ENCODE measurements at regions not wholly inside any gene's neighbourhood (a gene's known extent, or its start where the extent isn't known, plus 50 kb on each side); places are given as distances from the start of the nearest gene placed in this dataset.

DNA sequence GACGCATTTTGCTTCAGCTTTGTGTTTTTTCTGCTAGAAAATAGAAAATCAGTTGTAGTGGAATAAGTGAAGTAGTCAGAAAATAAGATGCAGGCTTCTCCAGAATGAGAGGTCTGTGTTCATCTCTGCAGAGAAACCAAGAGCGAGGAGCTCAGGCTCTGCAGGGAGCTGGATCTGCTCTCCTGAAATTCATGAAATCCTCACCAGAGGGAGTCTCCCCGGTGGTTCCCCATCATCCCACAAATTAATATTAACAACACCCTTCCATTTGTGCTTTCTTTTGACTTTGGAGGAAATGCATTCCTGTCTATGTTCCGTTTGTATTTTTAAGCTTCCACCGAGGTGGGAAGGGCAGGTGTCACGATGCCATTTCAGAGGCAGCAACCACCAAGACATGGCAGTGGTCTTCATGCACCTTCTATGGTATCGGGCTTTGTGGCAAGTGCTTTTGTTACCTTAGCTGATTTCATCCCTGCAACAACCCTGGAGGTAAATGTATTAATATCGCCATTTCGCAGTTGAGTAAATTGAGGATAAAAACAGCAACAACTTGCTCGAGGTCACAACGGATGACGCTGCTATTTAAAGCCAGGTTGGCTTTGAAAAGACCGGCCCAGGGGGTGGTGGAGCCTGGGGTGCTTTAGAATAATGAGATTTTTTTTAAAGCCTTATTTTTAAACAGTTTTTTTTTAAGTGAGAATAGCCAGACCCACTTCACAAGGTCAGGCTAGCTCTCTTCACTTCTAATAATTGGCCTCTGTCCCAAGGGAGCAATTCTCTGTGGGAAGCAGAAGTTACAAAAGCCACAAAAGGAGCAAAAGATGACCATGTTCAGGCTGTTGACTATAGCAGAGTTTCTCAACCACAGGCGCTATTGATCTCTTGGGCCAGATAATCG is 367.6 kb upstream of the ERCC4 start:
- Mint-ChIP-seq H3K4me3 (no peak overlapping the region), H3K27me3 (ENCODE audit: low read depth) (peaks cover 3% of the 10 kb centered on the region), H3K27ac (no peak overlapping the region), H3K36me3 (ENCODE audit: low read depth) (no peaks in the 10 kb centered on the region), H3K9me3 (peaks cover 3% of the 10 kb centered on the region), H3K4me1 (ENCODE audit: low read depth) (no peaks in the 10 kb centered on the region)
- DNase-seq: no peak
- CTCF ChIA-PET: interaction anchor here (0.9 kb wide), 1 partner anchor 1017 kb away, joined by 3 read pairs; no protein-coding TSS in a partner anchor
- intact Hi-C loops (cut with micrococcal nuclease): no loop called here

DNA sequence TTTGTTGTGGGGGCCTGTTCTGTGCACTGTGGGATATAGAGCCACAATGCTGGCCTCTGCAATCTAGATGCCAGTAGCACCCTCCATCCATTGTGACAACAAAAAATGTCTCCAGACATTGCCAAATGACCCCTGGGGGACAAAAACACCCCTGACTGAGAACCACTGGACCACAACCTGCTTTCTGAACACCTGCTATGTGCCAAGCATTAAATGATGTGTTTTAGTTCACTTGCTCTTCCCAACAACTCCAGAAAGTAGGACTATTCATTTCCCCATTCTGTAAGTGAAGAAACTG is 367.0 kb upstream of the ERCC4 start:
- no peak overlapping the region for H3K27ac Mint-ChIP-seq
- H3K4me1 Mint-ChIP-seq (ENCODE audit: low read depth): no peaks in the 10 kb centered on the region
- intact Hi-C loops (cut with micrococcal nuclease): no loop called here
- CTCF ChIA-PET: interaction anchor here (0.9 kb wide), 1 partner anchor 1018 kb away, joined by 3 read pairs; no protein-coding TSS in a partner anchor
- peaks cover 3% of the 10 kb centered on the region for H3K27me3 Mint-ChIP-seq (ENCODE audit: low read depth)
- H3K36me3 Mint-ChIP-seq (ENCODE audit: low read depth): no peaks in the 10 kb centered on the region
- peaks cover 3% of the 10 kb centered on the region for H3K9me3 Mint-ChIP-seq
- no peak overlapping the region for H3K4me3 Mint-ChIP-seq
- DNase-seq: no peak

DNA sequence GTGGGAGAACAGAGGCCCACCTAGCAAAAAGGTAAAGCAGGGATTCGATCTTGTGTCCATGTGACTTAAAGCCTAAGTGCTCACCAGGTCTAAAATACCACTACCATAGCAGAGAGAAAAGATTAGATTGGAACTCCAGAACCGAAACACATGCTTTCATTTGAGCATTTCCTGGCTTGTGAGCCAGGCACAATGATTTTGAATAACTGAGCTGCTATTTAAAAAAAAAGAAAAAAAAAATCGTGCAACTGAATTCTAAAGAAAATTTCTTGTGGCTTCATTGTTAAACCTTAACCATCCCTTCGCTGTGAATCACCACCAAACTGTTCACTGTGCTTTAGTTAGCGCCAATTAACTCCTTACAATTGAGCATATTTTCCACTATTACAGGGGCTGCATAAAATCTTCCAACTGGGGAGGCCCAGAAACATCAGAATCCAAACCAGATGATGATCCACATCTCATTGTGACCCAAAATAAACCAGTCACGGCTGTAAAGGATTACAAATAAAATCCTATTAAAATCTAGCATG is 366.4 kb upstream of the ERCC4 start:
- Mint-ChIP-seq H3K27ac (no peak overlapping the region), H3K27me3 (ENCODE audit: low read depth) (peaks cover 3% of the 10 kb centered on the region)

DNA sequence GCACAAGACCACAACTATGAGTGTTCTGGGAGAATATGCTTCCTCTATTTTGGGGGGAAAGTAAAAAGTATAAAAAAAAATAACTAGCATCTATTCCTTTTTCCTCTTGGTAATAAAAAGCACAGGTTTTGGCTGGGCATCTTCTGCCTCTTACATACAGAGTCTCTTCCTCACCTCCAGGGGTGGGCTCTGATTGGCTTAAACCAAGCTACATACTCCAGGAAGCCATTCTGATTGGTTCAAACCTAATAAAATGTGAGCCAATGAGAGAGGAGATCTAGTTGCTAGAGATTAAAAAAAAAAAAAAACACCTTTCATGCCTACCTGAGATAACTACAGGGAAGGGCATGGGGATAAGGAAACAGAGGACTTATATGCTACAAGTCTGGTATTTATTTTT is 365.9 kb upstream of the ERCC4 start:
- Mint-ChIP-seq H3K4me1 (ENCODE audit: low read depth) (no peaks in the 10 kb centered on the region), H3K4me3 (no peak overlapping the region), H3K27me3 (ENCODE audit: low read depth) (peaks cover 3% of the 10 kb centered on the region), H3K36me3 (ENCODE audit: low read depth) (no peaks in the 10 kb centered on the region), H3K9me3 (peaks cover 3% of the 10 kb centered on the region), H3K27ac (no peak overlapping the region)
- CTCF ChIA-PET: no interaction called here
- intact Hi-C loops (cut with micrococcal nuclease): no loop called here
- DNase-seq: no peak

More for the DNA sequence above, 366.4 kb upstream of the ERCC4 start:
- H3K4me1 Mint-ChIP-seq (ENCODE audit: low read depth): no peaks in the 10 kb centered on the region
- CTCF ChIA-PET: interaction anchor here (0.9 kb wide), 1 partner anchor 1019 kb away, joined by 3 read pairs; no protein-coding TSS in a partner anchor
- H3K9me3 Mint-ChIP-seq: peaks cover 3% of the 10 kb centered on the region
- DNase-seq: no peak
- H3K36me3 Mint-ChIP-seq (ENCODE audit: low read depth): no peaks in the 10 kb centered on the region
- intact Hi-C loops (cut with micrococcal nuclease): no loop called here
- no peak overlapping the region for H3K4me3 Mint-ChIP-seq

DNA sequence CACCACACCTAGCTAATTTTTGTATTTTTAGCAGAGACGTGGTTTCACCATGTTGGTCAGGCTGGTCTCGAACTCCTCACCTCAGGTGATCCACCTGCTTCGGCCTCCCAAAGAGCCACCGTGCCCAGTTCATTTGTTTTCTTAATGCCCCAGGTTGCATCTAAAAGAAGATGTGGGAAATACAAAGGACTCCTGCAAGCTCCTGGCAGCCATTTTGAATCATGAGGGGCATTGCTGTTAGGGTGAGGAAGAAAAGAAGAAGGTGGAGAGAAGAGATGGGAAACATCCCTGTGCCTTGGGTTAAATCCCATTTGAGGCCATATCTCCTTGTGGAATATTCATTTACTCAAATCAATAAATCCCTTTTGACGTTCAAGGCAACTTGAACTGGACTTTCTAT is 365.3 kb upstream of the ERCC4 start:
- H3K4me3 Mint-ChIP-seq: no peak overlapping the region
- intact Hi-C loops (cut with micrococcal nuclease): no loop called here
- H3K27ac Mint-ChIP-seq: no peak overlapping the region
- no peaks in the 10 kb centered on the region for H3K36me3 Mint-ChIP-seq (ENCODE audit: low read depth)
- CTCF ChIA-PET: no interaction called here
- H3K4me1 Mint-ChIP-seq (ENCODE audit: low read depth): no peaks in the 10 kb centered on the region
- H3K9me3 Mint-ChIP-seq: peaks cover 3% of the 10 kb centered on the region
- no peak for DNase-seq
- H3K27me3 Mint-ChIP-seq (ENCODE audit: low read depth): peaks cover 3% of the 10 kb centered on the region

DNA sequence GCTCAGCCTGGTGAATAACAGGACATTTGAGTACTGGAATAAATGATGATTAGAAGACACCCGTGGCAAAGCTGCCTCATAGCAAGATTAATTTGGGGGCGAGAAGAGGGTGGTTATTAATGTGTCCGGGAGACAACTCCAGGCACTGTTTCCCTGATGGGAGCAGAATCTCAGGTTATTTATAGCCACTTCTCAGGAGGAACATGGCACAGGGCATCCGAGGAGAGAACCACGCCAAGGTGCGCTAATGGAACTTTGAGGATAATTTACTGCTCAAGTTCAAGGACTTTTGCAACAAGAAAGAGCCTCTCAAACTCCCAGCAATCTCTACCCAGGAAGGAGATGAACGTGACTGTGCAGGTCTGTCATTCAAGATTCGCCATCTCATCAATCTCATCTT is 362.5 kb upstream of the ERCC4 start:
- Mint-ChIP-seq H3K9me3 (peaks cover 3% of the 10 kb centered on the region), H3K36me3 (ENCODE audit: low read depth) (no peaks in the 10 kb centered on the region), H3K4me1 (ENCODE audit: low read depth) (no peaks in the 10 kb centered on the region), H3K4me3 (no peak overlapping the region), H3K27ac (no peak overlapping the region), H3K27me3 (ENCODE audit: low read depth) (peaks cover 3% of the 10 kb centered on the region)
- no peak for DNase-seq
- CTCF ChIA-PET: no interaction called here
- intact Hi-C loops (cut with micrococcal nuclease): no loop called here

DNA sequence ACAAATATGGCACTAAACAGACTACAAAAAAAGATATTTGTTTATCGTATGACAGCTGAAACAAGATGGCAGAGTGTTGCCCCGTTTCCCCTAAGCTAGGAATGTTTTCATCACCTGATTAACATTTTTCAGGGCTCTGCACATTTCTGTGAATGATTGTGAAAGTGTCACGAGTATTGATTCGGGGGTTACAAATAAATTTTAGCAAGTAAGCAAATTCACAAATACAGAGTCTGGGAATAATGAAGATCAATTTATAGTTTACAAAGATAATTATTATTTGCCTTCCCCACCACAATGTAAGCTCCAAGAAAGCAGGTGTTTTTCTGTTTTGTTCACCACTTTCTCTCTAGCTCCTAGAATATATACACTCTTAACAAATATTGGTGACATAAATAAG is 361.2 kb upstream of the ERCC4 start:
- intact Hi-C loops (cut with micrococcal nuclease): no loop called here
- CTCF ChIA-PET: no interaction called here
- Mint-ChIP-seq H3K36me3 (ENCODE audit: low read depth) (no peaks in the 10 kb centered on the region), H3K27ac (no peak overlapping the region), H3K27me3 (ENCODE audit: low read depth) (peaks cover 3% of the 10 kb centered on the region), H3K4me1 (ENCODE audit: low read depth) (no peaks in the 10 kb centered on the region), H3K4me3 (no peak overlapping the region), H3K9me3 (peaks cover 3% of the 10 kb centered on the region)
- no peak for DNase-seq

DNA sequence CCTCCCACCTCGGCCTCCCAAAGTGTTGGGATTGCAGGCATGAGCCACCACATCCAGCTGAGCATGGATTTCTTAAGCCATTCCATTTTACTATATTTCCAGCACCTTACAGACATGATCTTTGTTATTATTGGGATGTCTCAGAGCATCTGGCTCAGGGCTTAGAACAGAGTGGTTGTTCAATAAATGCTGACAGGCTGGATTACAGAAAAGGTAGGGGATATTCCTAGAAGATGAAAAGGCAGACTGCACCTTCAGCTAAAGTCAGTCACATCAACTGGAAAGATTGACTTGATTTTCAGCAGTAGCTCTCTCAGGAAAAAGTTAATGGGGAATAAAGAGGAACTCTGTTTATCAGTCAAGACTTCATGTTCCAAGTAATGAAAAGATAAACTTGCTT is 360.3 kb upstream of the ERCC4 start:
- no peaks in the 10 kb centered on the region for H3K36me3 Mint-ChIP-seq (ENCODE audit: low read depth)
- no peak for DNase-seq
- intact Hi-C loops (cut with micrococcal nuclease): no loop called here
- peaks cover 3% of the 10 kb centered on the region for H3K9me3 Mint-ChIP-seq
- H3K27ac Mint-ChIP-seq: no peak overlapping the region
- no peaks in the 10 kb centered on the region for H3K4me1 Mint-ChIP-seq (ENCODE audit: low read depth)
- peaks cover 3% of the 10 kb centered on the region for H3K27me3 Mint-ChIP-seq (ENCODE audit: low read depth)
- no peak overlapping the region for H3K4me3 Mint-ChIP-seq
- CTCF ChIA-PET: no interaction called here

DNA sequence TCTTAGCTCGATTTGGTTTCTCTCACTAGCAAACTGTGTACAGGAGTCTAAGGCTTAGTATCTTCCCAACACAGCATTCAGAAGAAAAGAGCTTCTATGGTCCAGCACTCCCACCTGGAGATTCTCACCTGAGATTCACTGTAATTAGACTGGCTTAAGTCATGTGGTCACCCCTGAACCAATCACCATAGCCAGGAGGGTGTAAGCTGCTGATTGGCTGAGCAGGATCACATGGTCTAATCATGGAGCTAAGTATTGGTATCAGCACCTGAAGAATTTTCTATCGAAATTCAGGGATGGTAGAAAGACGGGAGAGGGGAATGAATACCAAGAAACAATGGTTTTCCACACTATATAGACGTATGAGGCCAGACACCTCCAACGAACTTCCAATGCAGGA is 359.8 kb upstream of the ERCC4 start:
- DNase-seq: no peak
- Mint-ChIP-seq H3K27ac (no peak overlapping the region), H3K27me3 (ENCODE audit: low read depth) (peaks cover 2% of the 10 kb centered on the region), H3K9me3 (peaks cover 3% of the 10 kb centered on the region), H3K36me3 (ENCODE audit: low read depth) (no peaks in the 10 kb centered on the region), H3K4me1 (ENCODE audit: low read depth) (no peaks in the 10 kb centered on the region), H3K4me3 (no peak overlapping the region)
- CTCF ChIA-PET: interaction anchor here (0.7 kb wide), 1 partner anchor 18 kb away, joined by 3 read pairs; no protein-coding TSS in a partner anchor
- intact Hi-C loops (cut with micrococcal nuclease): no loop called here

DNA sequence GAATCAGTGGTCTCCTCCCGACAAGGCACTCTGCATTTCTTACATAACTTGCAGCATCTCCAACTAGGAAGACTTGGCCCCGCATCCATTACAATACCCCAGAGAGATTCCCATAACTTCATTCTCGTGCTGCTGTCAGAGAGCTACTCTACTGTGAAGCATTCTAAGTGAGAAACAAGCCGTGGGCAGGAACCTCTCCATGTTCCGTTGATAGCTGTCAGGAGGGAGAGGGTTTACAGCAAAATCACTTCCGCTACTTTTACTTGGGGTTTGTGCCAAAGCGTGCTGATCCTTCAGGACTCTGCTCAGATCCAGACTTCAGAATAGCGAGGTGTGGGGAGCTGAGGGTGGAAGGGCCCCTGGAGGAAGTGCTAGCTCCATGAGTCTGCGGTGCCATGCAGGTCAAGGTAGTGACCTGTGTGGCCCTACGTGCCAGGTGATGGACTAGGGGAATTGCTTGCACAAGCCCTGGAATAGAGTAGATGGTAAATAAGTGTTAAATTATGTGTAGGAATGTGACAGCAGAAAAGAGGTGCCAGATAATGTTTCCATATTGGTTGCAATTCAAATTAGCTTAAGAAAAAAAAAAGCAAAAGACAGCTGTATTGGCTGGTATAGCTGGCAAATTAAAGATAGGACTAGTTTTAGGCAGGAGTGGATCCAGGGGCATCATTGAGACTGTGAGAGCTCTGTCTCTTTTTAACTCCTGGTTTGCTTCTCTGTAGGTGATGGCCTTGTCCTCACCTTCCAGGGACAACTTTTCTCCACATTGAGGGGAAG is 358.5 kb upstream of the ERCC4 start:
- H3K36me3 Mint-ChIP-seq (ENCODE audit: low read depth): no peaks in the 10 kb centered on the region
- no peaks in the 10 kb centered on the region for H3K4me1 Mint-ChIP-seq (ENCODE audit: low read depth)
- no peak for DNase-seq
- H3K4me3 Mint-ChIP-seq: no peak overlapping the region
- intact Hi-C loops (cut with micrococcal nuclease): no loop called here
- H3K9me3 Mint-ChIP-seq: no peaks in the 10 kb centered on the region
- H3K27ac Mint-ChIP-seq: no peak overlapping the region
- H3K27me3 Mint-ChIP-seq (ENCODE audit: low read depth): no peaks in the 10 kb centered on the region
- CTCF ChIA-PET: no interaction called here

DNA sequence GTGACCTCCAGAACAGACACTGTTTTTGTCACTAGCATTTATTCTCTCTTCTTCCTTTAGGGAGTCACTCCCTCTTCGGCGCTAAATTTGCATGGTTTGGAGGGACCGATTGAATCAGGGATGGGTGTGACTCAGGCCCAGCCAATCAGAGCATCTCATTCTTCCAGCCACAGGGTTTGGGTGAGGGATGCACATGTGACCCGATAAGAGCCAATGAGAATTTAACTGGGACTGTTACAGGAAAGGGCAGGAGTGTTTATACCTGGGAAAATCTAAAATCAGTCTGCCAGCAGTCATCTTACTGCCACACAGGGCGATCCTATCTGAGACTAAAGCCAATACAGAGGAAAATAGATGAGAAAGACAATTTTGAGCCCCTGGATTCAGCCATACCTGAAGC is 351.2 kb upstream of the ERCC4 start:
- intact Hi-C loops (cut with micrococcal nuclease): no loop called here
- Mint-ChIP-seq H3K27ac (no peak overlapping the region), H3K9me3 (no peaks in the 10 kb centered on the region), H3K27me3 (ENCODE audit: low read depth) (no peaks in the 10 kb centered on the region), H3K4me1 (ENCODE audit: low read depth) (no peaks in the 10 kb centered on the region), H3K36me3 (ENCODE audit: low read depth) (no peaks in the 10 kb centered on the region), H3K4me3 (no peak overlapping the region)
- no peak for DNase-seq
- CTCF ChIA-PET: no interaction called here

DNA sequence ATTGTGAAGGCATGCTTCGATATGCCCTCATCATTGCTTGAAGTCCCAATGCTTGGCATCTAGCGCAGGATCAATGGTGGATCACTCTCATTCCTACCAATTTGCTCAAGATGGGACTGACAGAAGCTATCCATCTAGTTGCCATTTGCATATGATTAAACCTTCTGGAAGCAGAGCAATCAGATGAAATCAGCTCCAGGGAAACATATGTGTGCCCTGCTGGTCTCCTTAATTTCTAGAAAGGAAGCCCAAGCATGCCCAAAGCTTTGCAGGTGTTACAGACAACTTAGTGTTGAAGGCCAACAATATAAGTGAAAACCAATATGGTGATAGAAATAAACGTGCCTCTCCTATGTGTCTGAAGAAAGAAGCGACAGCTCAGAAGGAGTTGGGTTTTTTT is 350.0 kb upstream of the ERCC4 start:
- CTCF ChIA-PET: no interaction called here
- no peak for DNase-seq
- Mint-ChIP-seq H3K4me1 (ENCODE audit: low read depth) (no peaks in the 10 kb centered on the region), H3K27ac (no peak overlapping the region), H3K27me3 (ENCODE audit: low read depth) (no peaks in the 10 kb centered on the region), H3K4me3 (no peak overlapping the region), H3K36me3 (ENCODE audit: low read depth) (no peaks in the 10 kb centered on the region), H3K9me3 (no peaks in the 10 kb centered on the region)
- intact Hi-C loops (cut with micrococcal nuclease): no loop called here

DNA sequence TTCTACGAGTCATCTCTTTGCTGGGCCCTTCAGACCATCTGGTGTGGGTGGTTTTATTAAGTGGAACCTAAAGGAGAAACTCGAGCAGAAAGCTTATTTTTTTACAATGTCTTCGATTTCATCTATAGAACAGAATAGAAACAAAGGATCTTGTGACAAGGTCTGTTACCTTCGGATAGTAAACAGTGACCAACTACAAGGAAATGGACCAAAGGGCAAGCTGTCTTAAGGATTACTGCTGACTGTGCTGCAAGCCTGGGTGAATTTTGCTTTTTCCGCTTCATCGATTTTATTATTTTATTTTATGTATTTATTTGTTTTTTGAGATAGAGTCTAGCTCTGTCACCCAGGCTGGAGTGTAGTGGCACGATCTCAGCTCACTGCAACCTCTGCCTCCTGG is 348.9 kb upstream of the ERCC4 start:
- H3K27ac Mint-ChIP-seq: no peak overlapping the region
- intact Hi-C loops (cut with micrococcal nuclease): no loop called here
- no peak overlapping the region for H3K4me3 Mint-ChIP-seq
- H3K4me1 Mint-ChIP-seq (ENCODE audit: low read depth): no peaks in the 10 kb centered on the region
- H3K27me3 Mint-ChIP-seq (ENCODE audit: low read depth): no peaks in the 10 kb centered on the region
- no peaks in the 10 kb centered on the region for H3K36me3 Mint-ChIP-seq (ENCODE audit: low read depth)
- CTCF ChIA-PET: no interaction called here
- DNase-seq: no peak
- no peaks in the 10 kb centered on the region for H3K9me3 Mint-ChIP-seq
